HG03354 (cell line): ENCODE measurements at regions not wholly inside any gene's neighbourhood (a gene's known extent, or its start where the extent isn't known, plus 50 kb on each side); places are given as distances from the start of the nearest gene placed in this dataset.

Source experiments
- ATAC-seq: cut with Tn5 transposase; IDR thresholded peaks from one replicate; pipeline ENCODE4 v1.9.1; 2021; ENCODE audit warnings: mild to moderate bottlenecking; ENCODE audit not compliant: unreplicated experiment, poor library complexity, severe bottlenecking

GRCh38 chr12:59916988-59917387 is 321.2 kb downstream of the SLC16A7 start:
- ATAC-seq, result no peak

GRCh38 chr12:59927032-59927431 is 331.2 kb downstream of the SLC16A7 start:
- no peak for ATAC-seq

- no peak for ATAC-seq
Measured at GRCh38 chr12:59928416-59928815, 332.6 kb downstream of the SLC16A7 start.

GRCh38 chr12:59929110-59929509 is 333.3 kb downstream of the SLC16A7 start:
- no peak for ATAC-seq

GRCh38 chr12:59934486-59934885 is 338.7 kb downstream of the SLC16A7 start:
- ATAC-seq, result no peak

GRCh38 chr12:59936534-59936933 is 340.7 kb downstream of the SLC16A7 start:
- no peak for ATAC-seq

GRCh38 chr12:59937148-59937547 is 341.3 kb downstream of the SLC16A7 start:
- ATAC-seq, result no peak

GRCh38 chr12:59938190-59938962 is 342.5 kb downstream of the SLC16A7 start:
- no peak for ATAC-seq

GRCh38 chr12:59940631-59941342 is 345.0 kb downstream of the SLC16A7 start:
- no peak for ATAC-seq

- no peak for ATAC-seq
Measured at GRCh38 chr12:59941461-59941860, 345.6 kb downstream of the SLC16A7 start.

GRCh38 chr12:59944177-59944576 is 348.3 kb downstream of the SLC16A7 start:
- ATAC-seq, result no peak

- no peak for ATAC-seq
Measured at GRCh38 chr12:59946635-59947034, 350.8 kb downstream of the SLC16A7 start.

- ATAC-seq, result no peak
Measured at GRCh38 chr12:59963546-59963945, 367.7 kb downstream of the SLC16A7 start.

GRCh38 chr12:59972905-59973304 is 377.1 kb downstream of the SLC16A7 start:
- ATAC-seq, result no peak

- ATAC-seq, result no peak
Measured at GRCh38 chr12:59973515-59973914, 377.7 kb downstream of the SLC16A7 start.

- ATAC-seq, result no peak
Measured at GRCh38 chr12:59977779-59978178, 381.9 kb downstream of the SLC16A7 start.

GRCh38 chr12:59980476-59980875 is 384.6 kb downstream of the SLC16A7 start:
- no peak for ATAC-seq

GRCh38 chr12:59999291-59999690 is 403.5 kb downstream of the SLC16A7 start:
- ATAC-seq, result no peak

- no peak for ATAC-seq
Measured at GRCh38 chr12:60010486-60010885, 414.7 kb downstream of the SLC16A7 start.

GRCh38 chr12:60012659-60013058 is 416.8 kb downstream of the SLC16A7 start:
- no peak for ATAC-seq

- ATAC-seq, result no peak
Measured at GRCh38 chr12:60014436-60014835, 418.6 kb downstream of the SLC16A7 start.
